ENCODE measurements at regions not wholly inside any gene's neighbourhood (a gene's known extent, or its start where the extent isn't known, plus 50 kb on each side); places are given as distances from the start of the nearest gene placed in this dataset.

- no peak for TF ChIP-seq POLR2A (IDR thresholded peaks at IDR 0.05; ENCODE audit: low read length)
- TF ChIP-seq GATA1 (IDR thresholded peaks at IDR 0.05; ENCODE audit: low read depth, low read length), result no peak
- DNase-seq, result no peak
Observed at GRCh38 chr15:91498749-91499062, 354.8 kb upstream of the SLCO3A1 start.

- TF ChIP-seq POLR2A (IDR thresholded peaks at IDR 0.05; ENCODE audit: low read length) (no peak), GATA1 (IDR thresholded peaks at IDR 0.05; ENCODE audit: low read depth, low read length) (no peak)
- no peak for DNase-seq
Observed at GRCh38 chr15:91499774-91500383, 353.6 kb upstream of the SLCO3A1 start.

GRCh38 chr15:91508633-91509032, 344.9 kb upstream of the SLCO3A1 start:
- no peak for TF ChIP-seq POLR2A (IDR thresholded peaks at IDR 0.05; ENCODE audit: low read length)
- no peak for TF ChIP-seq GATA1 (IDR thresholded peaks at IDR 0.05; ENCODE audit: low read depth, low read length)
- DNase-seq, result no peak

- no peak for DNase-seq
- no peak for TF ChIP-seq GATA1 (IDR thresholded peaks at IDR 0.05; ENCODE audit: low read depth, low read length)
- TF ChIP-seq POLR2A (IDR thresholded peaks at IDR 0.05; ENCODE audit: low read length), result no peak
Observed at GRCh38 chr15:91514147-91514546, 339.4 kb upstream of the SLCO3A1 start.

GRCh38 chr15:91515188-91515754, 338.2 kb upstream of the SLCO3A1 start:
- peak in 1 of 2 experiments; percentile 7 for DNase-seq
- no peak for TF ChIP-seq POLR2A (IDR thresholded peaks at IDR 0.05; ENCODE audit: low read length)
- no peak for TF ChIP-seq GATA1 (IDR thresholded peaks at IDR 0.05; ENCODE audit: low read depth, low read length)

- TF ChIP-seq POLR2A (IDR thresholded peaks at IDR 0.05; ENCODE audit: low read length) (no peak), GATA1 (IDR thresholded peaks at IDR 0.05; ENCODE audit: low read depth, low read length) (no peak)
- no peak for DNase-seq
Observed at GRCh38 chr15:91516866-91517265, 336.6 kb upstream of the SLCO3A1 start.

- peak in 1 of 2 experiments; percentile 30 for DNase-seq
Observed at GRCh38 chr15:91517491-91518200, 335.9 kb upstream of the SLCO3A1 start.

GRCh38 chr15:91520850-91521249, 332.7 kb upstream of the SLCO3A1 start:
- TF ChIP-seq POLR2A (IDR thresholded peaks at IDR 0.05; ENCODE audit: low read length) (no peak), GATA1 (IDR thresholded peaks at IDR 0.05; ENCODE audit: low read depth, low read length) (no peak)
- DNase-seq, result no peak

More at GRCh38 chr15:91517491-91518200, 335.9 kb upstream of the SLCO3A1 start:
- no peak for TF ChIP-seq POLR2A (IDR thresholded peaks at IDR 0.05; ENCODE audit: low read length)
- no peak for TF ChIP-seq GATA1 (IDR thresholded peaks at IDR 0.05; ENCODE audit: low read depth, low read length)

GRCh38 chr15:91521548-91521947, 332.0 kb upstream of the SLCO3A1 start:
- TF ChIP-seq GATA1 (IDR thresholded peaks at IDR 0.05; ENCODE audit: low read depth, low read length) (no peak), POLR2A (IDR thresholded peaks at IDR 0.05; ENCODE audit: low read length) (no peak)
- no peak for DNase-seq

- no peak for DNase-seq
- no peak for TF ChIP-seq POLR2A (IDR thresholded peaks at IDR 0.05; ENCODE audit: low read length)
- TF ChIP-seq GATA1 (IDR thresholded peaks at IDR 0.05; ENCODE audit: low read depth, low read length), result no peak
Observed at GRCh38 chr15:91521996-91522395, 331.5 kb upstream of the SLCO3A1 start.

GRCh38 chr15:91522605-91523332, 330.7 kb upstream of the SLCO3A1 start:
- TF ChIP-seq POLR2A (IDR thresholded peaks at IDR 0.05; ENCODE audit: low read length) (no peak), GATA1 (IDR thresholded peaks at IDR 0.05; ENCODE audit: low read depth, low read length) (no peak)
- DNase-seq, result peak; percentile 28 to 62

GRCh38 chr15:91523596-91523995, 329.9 kb upstream of the SLCO3A1 start:
- no peak for TF ChIP-seq POLR2A (IDR thresholded peaks at IDR 0.05; ENCODE audit: low read length)
- no peak for TF ChIP-seq GATA1 (IDR thresholded peaks at IDR 0.05; ENCODE audit: low read depth, low read length)
- no peak for DNase-seq

- DNase-seq, result no peak
- no peak for TF ChIP-seq POLR2A (IDR thresholded peaks at IDR 0.05; ENCODE audit: low read length)
- TF ChIP-seq GATA1 (IDR thresholded peaks at IDR 0.05; ENCODE audit: low read depth, low read length), result no peak
Observed at GRCh38 chr15:91524534-91524933, 329.0 kb upstream of the SLCO3A1 start.

- no peak for TF ChIP-seq GATA1 (IDR thresholded peaks at IDR 0.05; ENCODE audit: low read depth, low read length)
- no peak for TF ChIP-seq POLR2A (IDR thresholded peaks at IDR 0.05; ENCODE audit: low read length)
- DNase-seq, result no peak
Observed at GRCh38 chr15:91525751-91526150, 327.8 kb upstream of the SLCO3A1 start.
